ENCODE measurements at regions not wholly inside any gene's neighbourhood (a gene's known extent, or its start where the extent isn't known, plus 50 kb on each side); places are given as distances from the start of the nearest gene placed in this dataset.

DNA sequence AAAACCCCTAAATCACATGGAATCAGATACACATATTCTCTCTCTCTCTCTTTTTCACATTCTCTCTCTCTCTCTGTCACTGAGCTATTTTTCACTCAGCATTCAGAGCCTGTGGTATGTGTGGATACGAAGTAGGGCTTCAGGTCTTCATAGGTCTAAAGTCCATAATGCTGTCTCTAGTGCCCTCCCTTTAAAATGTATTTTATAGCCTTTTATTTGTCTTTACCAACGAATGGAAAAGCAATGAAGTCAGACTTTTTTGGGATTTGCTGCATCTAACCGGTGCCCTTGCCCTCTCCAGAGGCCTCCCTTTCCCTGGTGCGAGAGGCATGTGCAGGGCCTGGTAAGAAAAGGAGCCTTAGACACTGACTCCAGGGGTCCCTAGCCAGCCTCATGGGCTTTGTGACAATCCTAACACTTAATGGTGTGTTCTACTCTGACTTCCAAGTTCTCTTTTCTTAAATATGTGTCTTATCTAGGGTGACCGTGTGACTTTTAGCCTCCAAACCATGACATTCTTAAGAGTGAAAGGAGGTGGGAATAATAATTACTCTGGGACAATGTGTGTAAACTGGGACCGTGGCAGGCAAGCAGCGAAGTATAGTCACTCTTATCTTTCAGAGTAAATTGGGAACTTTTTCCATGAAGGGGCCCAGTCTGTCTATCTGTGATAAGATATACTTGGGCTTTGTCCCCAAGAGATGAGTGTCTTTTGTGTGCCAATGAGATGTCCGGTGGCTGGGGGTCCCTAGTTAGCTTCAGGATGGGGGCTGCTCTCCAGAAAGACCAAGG is 101.1 kb downstream of the B3GNT2 start:
- no peak for DNase-seq

DNA sequence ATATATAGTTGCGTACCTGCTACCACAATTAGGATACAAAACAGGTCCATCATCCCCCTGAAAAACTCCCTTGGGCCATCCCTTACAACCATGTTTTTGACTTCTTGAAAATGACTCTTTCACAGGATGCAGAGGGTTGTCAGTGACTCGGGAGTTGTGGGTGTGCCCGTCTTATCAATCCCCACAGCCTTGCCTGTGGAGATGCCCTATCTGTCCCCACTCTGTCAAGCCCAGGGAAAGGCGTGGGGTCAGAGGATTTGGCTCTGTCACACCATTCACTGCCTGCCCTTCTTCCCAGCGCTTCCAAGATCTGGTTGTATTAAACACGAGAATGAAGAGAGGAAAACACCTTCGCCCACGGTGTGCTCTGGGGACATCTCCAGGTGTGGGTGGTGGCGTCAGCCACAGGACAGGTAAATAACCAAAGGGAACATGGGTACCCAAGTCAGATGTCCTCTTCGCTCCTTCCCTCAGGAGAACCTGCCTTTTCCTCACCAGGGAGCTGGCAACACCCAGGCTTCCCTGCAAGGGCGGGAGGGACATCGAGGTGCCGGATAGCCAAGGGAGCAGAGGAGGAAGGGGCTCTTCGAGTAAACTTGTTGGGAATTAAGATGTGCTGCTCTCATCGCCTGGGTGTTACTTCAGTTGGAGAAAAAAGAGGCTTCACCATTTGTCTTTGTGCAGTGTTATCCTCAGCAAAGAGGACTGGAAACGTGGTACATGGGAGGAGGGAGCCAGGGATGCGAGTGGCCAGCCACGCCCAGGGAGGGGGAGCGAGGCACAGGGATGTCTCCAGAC is 100.3 kb downstream of the B3GNT2 start:
- no peak for DNase-seq

DNA sequence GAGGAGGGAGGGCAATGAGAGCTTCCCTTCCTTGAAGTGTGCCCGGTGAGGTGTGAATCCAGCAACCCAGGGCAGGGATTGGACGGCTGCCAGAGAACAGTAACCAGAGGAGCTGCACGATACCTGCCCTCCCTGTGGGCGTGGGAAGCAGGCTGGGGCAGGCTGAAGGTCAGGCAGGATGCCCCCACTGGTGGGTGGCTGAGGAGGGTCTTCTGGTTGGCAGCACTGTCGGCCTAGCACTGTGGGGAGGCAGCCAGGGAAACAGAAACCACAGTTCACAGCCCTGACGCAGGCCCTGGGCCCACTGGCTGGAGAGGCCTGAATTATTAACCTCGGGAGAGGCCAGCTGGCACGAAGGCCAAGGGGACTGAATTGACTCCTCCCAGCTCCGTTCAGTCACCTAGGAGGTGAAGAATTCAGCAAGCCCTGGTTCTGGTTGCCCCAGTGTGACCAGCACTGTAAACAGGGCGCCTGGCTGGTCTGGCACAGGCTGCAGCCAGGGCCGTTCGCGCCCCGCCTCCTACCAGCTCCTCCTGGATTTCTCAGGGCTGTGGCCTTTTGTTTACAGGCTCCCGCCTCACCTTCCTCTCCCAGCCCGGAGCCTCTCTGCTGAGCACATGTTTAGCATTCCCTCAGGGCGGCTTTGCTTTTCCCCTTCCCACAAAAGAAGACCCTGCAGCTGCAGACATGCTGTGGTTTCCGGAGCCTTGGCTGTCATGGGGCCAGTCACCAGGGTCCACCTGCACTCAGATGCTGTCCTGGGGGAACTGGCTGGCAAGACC is 97.8 kb downstream of the B3GNT2 start:
- peak; percentile 11 to 25 for DNase-seq

DNA sequence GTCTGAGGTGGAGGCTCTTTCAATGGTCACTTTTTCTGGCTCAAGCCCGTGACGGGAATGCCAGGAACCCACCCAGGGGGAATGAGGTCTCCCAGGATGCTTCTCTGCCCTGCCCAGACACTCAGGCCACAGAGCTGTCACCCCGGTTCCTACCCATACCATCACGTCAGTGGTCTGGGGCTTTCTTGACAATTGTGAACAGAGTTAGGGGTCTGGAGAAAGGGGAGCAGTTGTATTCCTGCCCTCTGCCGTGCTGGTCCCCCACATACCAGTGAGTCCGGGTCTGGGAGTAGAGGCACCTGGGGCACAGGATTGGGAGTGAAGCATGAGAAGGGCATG is 97.2 kb downstream of the B3GNT2 start:
- no peak for DNase-seq

DNA sequence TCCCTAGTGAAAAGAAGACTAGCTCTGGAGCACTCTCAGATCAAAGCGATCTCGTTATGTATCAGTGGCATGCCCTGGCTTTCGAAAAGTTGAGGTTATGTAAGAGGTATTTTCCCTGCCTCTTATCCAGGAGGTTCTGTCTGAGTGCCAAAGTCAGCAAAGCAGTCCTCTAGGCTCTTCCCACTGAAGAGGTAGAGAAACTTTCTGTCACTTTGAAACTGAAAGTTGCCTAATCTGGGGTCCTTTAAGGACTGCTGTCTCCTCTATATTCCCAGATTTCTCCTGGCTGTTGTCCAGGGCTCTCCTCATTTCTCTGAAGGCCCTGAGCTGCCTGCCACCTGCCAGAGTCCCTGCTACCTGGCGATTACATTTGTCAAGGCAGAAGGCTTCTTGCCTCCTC is 96.3 kb downstream of the B3GNT2 start:
- no peak for DNase-seq

DNA sequence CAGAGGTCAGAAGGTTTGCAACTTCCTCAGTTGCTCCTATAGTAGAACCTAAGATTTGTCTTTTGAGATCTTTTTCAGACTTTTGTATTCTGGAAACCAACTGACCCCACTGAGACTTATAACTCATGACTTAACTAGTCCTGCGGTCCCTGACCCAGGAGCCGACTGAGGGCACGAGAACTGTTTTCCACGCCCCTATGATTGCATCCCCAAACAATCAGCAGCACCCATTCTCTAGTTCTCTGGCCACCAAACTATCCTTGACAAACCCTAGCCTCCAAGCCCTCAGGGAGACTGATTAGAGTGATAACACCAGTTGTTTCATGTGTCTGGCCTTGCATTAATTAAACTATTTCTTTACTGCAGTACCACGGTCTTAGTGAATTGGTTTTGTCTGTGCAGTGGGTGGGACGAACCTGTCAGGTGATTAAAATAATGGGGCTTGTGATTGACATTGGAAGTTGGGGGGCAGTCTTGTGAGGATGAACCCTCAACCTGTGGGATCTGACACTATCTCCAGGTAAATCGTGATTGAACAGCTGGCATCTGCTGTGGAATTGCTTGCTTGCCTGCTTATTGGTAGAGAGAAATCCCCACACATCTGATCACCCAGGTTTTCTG is 95.7 kb downstream of the B3GNT2 start:
- no peak for DNase-seq

DNA sequence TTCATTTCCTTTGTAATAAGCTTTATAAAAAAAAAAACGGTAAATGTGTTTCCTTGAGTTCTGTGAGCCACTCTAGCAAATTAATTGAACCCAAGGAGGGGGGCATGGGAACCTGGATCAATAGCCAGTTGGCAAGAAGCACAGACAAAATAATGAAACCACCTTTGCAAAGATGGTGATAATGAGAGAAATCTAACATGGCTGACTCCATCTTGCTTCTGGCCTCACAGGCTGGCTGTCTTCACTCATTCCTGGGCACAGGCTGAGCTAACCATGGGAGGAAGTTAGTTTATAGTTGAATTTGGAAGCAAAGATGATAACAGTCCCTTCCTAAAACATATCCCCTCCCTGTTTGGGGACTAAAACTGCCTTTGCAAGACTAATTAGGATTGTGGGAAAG is 95.1 kb downstream of the B3GNT2 start:
- DNase-seq, result no peak

DNA sequence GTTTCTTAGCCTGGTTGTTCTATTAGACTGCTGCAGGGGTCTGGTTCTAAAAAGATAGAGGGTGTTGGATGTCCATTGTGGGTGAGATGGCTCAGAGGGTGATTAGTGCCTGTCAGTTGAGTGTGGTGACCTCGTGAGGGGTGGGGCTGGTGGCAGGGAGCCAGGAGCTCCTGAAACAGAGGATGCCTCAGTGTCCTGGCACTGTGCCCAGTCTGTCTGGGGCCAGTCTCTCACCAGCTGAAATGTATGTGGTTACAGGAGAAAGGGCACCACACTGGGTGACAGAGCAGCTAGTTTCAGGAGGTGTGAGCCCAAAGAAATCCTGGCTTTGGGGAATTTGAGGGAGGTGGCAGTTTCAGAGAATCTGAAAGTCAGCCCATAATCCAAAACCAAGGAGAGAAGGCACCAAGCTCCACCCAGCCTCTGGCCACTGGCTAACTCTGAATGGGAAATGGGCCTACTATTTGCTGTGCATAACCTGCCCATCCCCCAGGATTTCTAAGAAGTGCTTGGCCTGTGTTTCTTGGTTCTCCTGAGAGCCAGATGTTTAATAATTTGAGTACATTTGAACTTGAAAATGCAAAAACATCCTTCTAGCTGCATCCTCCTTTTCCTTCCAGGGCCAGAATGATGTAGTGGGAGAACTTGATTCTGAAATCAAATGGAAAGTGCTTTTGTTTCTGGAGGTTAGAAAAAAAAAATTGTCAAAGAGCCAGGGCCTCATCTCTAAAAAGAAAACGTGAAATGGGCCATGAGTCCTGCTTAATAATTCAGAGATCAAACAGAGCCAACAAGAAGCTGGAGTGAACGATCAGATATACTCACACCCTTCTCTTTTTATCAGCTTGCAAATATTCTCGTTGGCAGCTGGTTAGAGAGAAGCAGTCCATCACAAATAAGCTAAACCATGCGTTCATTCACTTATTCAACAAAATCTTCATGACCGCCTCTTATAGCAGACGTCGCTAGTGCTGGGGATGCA is 92.3 kb downstream of the B3GNT2 start:
- no peak for DNase-seq

DNA sequence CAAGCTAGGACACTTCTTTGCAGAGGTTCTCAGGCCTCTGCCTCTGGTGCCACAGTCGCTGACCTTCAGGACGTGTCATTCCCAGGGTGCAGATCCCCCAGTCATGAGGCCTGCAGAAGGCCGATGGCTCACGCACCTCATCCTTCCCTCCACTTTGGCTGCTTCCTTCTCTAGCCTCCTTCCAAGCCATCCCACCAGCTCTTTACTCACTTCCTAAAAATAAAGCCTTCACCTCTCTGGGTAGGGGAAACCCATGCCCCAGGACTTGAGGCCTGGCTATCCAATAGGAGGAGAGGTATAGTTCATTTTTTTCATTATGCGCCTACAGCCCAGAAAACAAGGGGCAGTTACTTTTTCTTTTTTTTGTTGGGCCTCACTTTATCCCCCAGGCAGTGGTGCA is 91.4 kb downstream of the B3GNT2 start:
- DNase-seq, result no peak

DNA sequence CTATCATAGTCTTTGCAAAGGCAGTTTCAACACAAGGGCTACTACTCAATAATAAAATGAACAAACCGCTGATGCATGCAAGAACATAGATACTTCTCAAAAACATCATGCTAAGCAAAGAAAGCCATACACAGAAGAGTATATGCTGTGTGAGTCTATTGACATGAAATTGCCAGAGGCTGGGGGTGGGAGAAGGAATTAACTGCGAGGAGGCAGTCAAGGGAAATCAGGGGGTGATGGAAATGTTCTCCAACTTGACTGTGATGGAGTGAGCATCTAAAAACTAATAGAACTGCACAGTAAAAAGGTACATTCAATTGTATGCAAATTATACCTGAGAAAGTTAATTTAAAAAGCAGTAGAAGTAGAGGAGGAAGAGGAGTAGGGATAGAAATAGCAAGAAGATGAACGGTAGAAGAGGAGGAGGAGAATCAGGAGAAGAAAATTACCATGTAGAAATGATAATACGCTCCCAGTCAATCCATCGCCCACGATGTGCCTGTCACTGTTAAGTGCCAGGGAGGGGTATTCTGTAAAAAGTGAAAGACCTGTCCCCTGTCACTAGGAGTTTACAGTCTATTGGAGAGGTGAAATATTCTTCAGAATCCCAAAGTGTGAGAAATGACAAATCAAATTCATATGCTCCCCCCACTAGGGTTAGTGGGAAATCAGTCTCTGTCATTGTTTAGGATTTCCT is 90.3 kb downstream of the B3GNT2 start:
- DNase-seq, result no peak

DNA sequence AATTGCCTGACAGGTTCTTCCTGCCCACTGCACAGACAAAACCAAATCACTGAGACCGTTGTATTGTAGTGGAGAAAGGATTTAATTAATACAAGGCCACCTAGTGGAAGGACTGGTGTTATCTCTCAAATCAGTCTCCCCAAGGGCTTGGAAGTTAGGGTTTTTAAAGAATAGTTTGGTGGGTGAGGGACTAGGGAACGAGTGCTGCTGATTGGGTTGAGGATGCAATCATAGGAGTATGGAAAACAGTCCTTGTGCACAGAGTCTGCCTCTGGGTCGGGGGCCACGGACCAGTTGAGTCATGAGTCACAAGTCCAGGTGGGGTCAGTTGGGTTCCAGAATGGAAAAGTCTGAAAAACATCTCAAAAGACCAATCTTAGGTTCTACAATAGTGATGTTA is 89.1 kb downstream of the B3GNT2 start:
- no peak for DNase-seq

DNA sequence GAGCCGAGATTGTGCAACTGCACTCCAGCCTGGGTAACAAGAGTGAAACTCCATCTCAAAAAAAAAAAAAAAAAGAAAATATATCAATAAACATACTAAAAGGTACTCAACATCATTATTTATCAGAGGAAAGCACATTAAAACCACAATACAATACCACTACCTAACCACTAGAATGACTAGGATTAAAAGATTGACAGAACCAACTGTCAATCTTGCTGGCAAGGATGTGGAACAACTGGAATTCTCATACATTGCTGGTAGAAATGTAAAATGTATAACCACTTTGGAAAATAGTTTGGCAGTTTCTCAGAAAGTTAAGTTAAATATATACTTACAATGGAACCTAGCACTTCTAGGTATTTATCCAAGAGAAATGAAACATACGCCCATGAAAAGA is 88.6 kb downstream of the B3GNT2 start:
- DNase-seq, result no peak

DNA sequence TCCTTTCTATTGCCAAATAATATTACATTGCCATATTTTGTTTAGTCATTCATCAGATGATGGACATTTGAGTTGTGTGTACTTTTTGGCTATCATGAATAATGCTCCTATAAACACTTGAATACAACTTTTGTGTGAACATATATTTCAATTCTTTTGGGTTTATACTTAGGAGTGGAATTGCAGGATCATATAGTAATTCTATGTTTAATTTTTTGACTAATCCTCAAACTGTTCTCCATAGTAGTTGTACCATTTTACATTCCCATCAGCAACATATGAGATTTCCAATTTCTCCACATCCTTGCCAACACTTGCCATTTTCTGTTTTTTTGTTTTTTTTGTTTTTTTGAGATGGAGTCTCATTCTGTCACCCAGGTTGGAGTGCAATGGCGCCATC is 87.2 kb downstream of the B3GNT2 start:
- no peak for DNase-seq

DNA sequence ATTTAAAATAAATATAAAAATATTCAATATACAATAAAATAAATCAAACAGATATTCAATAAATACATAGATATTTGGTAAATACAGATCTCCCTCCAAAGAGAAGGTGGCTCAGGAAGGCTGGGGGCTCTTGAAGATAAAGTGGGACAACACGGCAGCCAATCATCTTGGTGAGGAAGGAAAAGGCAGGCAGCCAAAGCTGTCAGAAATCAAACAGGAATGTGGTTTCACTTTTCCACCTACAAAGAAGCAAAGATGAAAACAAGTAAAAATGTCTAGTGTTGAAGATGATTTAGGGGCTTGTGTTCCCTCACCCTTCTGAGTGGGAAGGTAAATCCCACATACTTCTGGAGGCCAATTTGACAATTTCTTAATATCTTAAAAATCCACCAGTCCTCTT is 85.7 kb downstream of the B3GNT2 start:
- no peak for DNase-seq

DNA sequence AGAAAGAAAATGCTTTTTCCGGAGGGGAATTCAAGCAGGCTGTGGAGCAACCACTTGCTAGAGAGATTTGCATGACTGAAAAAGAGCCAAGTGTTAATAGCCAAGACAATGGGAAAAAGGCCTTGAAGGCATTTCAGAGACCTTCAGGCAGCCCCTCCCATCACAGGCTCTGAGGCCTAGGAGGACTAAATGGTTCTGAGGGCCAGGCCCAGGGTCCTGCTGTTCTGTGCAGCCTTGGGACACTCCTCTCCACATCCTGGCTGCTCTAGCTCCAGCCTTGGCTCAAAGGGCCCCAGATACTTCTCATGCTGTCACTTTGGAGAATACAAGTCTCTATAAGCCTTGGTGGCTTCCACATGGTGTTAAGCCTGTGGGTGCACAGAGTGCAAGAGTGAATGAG is 81.8 kb downstream of the B3GNT2 start:
- no peak for DNase-seq

Data from hippocampal formation (tissue), 2 donors.